HUES64 (cell line): ENCODE measurements at regions not wholly inside any gene's neighbourhood (a gene's known extent, or its start where the extent isn't known, plus 50 kb on each side); places are given as distances from the start of the nearest gene placed in this dataset.

ENCODE experiments used
- H3K27ac ChIP-seq: 2 replicates; pipeline ENCODE4 v1.7.0; 2013; ENCODE audit warnings: low read depth, low read length, inconsistent platforms
- H3K27me3 ChIP-seq: 2 replicates; pipeline ENCODE4 v1.6.1; 2013; ENCODE audit warnings: mild to moderate bottlenecking, low read length; ENCODE audit not compliant: insufficient read depth
- H3K36me3 ChIP-seq: 2 replicates; pipeline ENCODE4 v1.6.1; 2013; ENCODE audit warnings: mild to moderate bottlenecking, low read length; ENCODE audit not compliant: insufficient read depth
- H3K4me1 ChIP-seq: 2 replicates; pipeline ENCODE4 v1.6.1; 2013; ENCODE audit warnings: mild to moderate bottlenecking, low read length, moderate library complexity; ENCODE audit not compliant: insufficient read depth
- H3K4me3 ChIP-seq: 2 replicates; pipeline ENCODE4 v1.5.1; 2013; ENCODE audit warnings: mild to moderate bottlenecking, low read length, moderate library complexity
- H3K9ac ChIP-seq: 2 replicates; pipeline ENCODE4 v1.6.1; 2013; ENCODE audit warnings: mild to moderate bottlenecking, low read depth, low read length
- H3K9me3 ChIP-seq: 2 replicates; pipeline ENCODE4 v1.6.1; 2013; ENCODE audit warnings: low read depth, low read length; ENCODE audit not compliant: insufficient read depth
- WGBS: fragments of 150-250, 120-280 bp; methylation state at CpG from one replicate; pipeline ENCODE4 v1.1.7; 2013; ENCODE audit warnings: missing lambda C conversion rate; 5-methylcytosine and 5-hydroxymethylcytosine counted together

- WGBS, result 80% methylated on average over 1 of the region's 1 CpG
- H3K27ac ChIP-seq, result no peak overlapping the region
- no peaks in the 10 kb centered on the region for H3K4me1 ChIP-seq
- no peak overlapping the region for H3K4me3 ChIP-seq
- no peaks in the 10 kb centered on the region for H3K27me3 ChIP-seq
- no peak overlapping the region for H3K9ac ChIP-seq
- no peaks in the 10 kb centered on the region for H3K36me3 ChIP-seq
- peaks cover 20% of the 10 kb centered on the region for H3K9me3 ChIP-seq
Measured at GRCh38 chr2:106709229-106709628, 176.7 kb downstream of the ST6GAL2 start.

- 99% methylated on average over 2 of the region's 2 CpGs for WGBS
- Histone ChIP-seq H3K4me3 (no peak overlapping the region), H3K9me3 (0 out of 2 replicates have a peak, but pooled peaks cover 9% of the 10 kb centered on the region), H3K9ac (no peak overlapping the region), H3K27me3 (no peaks in the 10 kb centered on the region), H3K4me1 (peaks cover 17% of the 10 kb centered on the region), H3K27ac (no peak overlapping the region), H3K36me3 (no peaks in the 10 kb centered on the region)
Measured at GRCh38 chr2:106719222-106719621, 166.7 kb downstream of the ST6GAL2 start.

DNA sequence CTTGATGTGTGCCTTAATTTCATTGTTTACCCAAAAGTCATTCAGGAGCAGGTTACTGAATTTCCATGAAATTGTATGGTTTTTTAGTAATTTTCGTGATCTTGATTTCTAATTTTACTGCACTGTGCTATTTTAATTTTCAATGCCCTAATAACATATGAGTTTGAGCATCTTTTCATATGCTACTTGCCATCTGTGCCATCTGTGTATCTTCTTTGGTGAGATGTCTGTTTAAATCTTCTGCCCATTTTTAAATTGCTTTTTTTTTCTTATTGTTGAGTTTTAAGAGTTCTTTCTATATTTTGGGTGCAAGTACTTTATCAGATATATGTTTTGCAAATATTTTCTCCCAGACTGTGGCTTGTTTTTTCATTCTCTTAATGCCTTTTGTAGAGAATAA lies 165.9 kb downstream of the ST6GAL2 start:
- H3K4me3 ChIP-seq, result no peak overlapping the region
- WGBS, result 100% methylated on average over 1 of the region's 1 CpG

DNA sequence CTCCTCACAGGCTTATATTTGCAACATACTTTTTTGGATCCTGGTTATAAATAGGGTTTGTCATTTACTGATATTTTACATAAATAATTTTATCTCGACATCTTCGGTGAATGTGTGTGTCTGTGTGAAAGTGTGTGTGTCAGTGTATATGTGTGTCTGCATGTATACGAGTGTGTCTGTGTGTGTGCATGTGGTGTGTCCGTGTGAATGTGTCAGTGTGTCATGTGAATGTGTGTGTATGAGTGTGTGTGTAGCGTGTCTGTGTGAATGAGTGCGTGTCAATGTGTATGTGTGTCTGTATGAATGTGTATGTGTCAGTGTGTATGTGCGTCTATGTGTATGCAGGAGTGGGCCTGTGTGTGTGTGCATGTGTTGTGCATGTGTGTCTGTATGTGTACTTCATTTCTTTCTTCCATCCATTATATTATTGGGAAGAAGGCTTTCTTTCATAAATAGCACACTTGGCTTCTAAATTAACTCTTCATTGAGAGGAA lies 161.6 kb downstream of the ST6GAL2 start:
- Histone ChIP-seq H3K27ac (no peak overlapping the region), H3K27me3 (no peaks in the 10 kb centered on the region), H3K9ac (no peak overlapping the region), H3K36me3 (no peaks in the 10 kb centered on the region), H3K9me3 (no peaks in the 10 kb centered on the region), H3K4me3 (no peak overlapping the region), H3K4me1 (peaks cover 17% of the 10 kb centered on the region)
- 95% methylated on average over 7 of the region's 7 CpGs for WGBS

More for the DNA sequence above, 165.9 kb downstream of the ST6GAL2 start:
- Histone ChIP-seq H3K9me3 (0 out of 2 replicates have a peak, but pooled peaks cover 9% of the 10 kb centered on the region), H3K4me1 (peaks cover 17% of the 10 kb centered on the region), H3K27me3 (no peaks in the 10 kb centered on the region), H3K9ac (no peak overlapping the region), H3K27ac (no peak overlapping the region), H3K36me3 (no peaks in the 10 kb centered on the region)

- peaks cover 9% of the 10 kb centered on the region for H3K4me1 ChIP-seq
- H3K27ac ChIP-seq, result no peak overlapping the region
- H3K27me3 ChIP-seq, result 0 out of 2 replicates have a peak, but pooled peaks cover 3% of the 10 kb centered on the region
- 0 out of 2 replicates have a peak, but pooled peaks cover 4% of the 10 kb centered on the region for H3K9me3 ChIP-seq
- no peak overlapping the region for H3K9ac ChIP-seq
- H3K4me3 ChIP-seq, result no peak overlapping the region
- WGBS, result 80% methylated on average over 4 of the region's 4 CpGs
- H3K36me3 ChIP-seq, result no peaks in the 10 kb centered on the region
Measured at GRCh38 chr2:106734165-106734564, 151.8 kb downstream of the ST6GAL2 start.

GRCh38 chr2:106735807-106736206 lies 150.2 kb downstream of the ST6GAL2 start:
- Histone ChIP-seq H3K9me3 (0 out of 2 replicates have a peak, but pooled peaks cover 4% of the 10 kb centered on the region), H3K4me1 (peaks cover 9% of the 10 kb centered on the region), H3K4me3 (no peak overlapping the region), H3K27me3 (0 out of 2 replicates have a peak, but pooled peaks cover 3% of the 10 kb centered on the region), H3K9ac (no peak overlapping the region), H3K36me3 (no peaks in the 10 kb centered on the region), H3K27ac (no peak overlapping the region)
- 97% methylated on average over 4 of the region's 5 CpGs for whole genome bisulfite sequencing

DNA sequence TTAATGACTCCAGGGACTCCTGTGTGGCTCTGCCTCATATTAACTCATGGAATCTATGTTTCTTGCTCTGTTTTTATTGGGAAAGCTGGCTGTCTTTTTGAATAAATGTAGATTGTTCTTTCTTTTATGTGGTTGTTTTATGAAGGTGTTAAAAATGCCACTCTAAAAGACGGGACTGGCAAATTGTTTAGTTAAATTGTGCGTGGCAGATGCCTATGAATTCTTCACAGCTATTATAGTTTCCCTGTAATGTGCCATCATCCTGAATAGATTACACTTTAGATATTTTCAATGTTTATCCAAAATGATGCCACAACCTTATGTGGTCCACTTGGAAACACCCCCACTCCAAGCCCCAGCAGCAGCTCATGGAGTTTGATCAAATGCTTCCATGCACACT lies 149.7 kb downstream of the ST6GAL2 start:
- no peak overlapping the region for H3K27ac ChIP-seq
- peaks cover 9% of the 10 kb centered on the region for H3K4me1 ChIP-seq
- H3K27me3 ChIP-seq, result 0 out of 2 replicates have a peak, but pooled peaks cover 3% of the 10 kb centered on the region
- 94% methylated on average over 2 of the region's 2 CpGs for WGBS
- H3K36me3 ChIP-seq, result no peaks in the 10 kb centered on the region
- H3K9me3 ChIP-seq, result 0 out of 2 replicates have a peak, but pooled peaks cover 4% of the 10 kb centered on the region
- no peak overlapping the region for H3K9ac ChIP-seq
- no peak overlapping the region for H3K4me3 ChIP-seq

DNA sequence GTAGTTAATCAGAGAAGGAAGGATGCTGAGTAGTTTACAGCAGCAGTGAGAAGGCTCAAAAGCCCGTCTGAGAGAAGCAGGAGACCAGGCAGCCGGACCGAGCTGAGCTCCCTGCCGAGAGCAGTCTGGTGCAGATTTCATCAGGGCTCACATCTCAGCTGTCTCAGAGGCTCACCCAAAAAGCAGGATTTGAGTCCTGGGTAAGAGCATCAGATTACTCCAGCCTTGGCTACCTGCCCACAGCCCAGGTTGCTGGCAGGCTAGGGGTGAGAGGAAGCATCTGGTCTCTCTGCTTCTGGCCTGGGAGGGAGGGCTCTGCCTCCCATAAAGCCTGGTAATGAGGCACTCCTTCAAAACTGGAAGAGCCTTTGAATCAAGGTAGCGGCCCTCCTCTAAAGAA lies 140.5 kb downstream of the ST6GAL2 start:
- H3K9ac ChIP-seq, result no peak overlapping the region

GRCh38 chr2:106749823-106750222 lies 136.1 kb downstream of the ST6GAL2 start:
- H3K9me3 ChIP-seq, result no peaks in the 10 kb centered on the region
- H3K27me3 ChIP-seq, result no peaks in the 10 kb centered on the region
- no peak overlapping the region for H3K27ac ChIP-seq
- no peak overlapping the region for H3K9ac ChIP-seq
- 88% methylated on average over 2 of the region's 2 CpGs for WGBS
- H3K4me1 ChIP-seq, result no peaks in the 10 kb centered on the region
- H3K36me3 ChIP-seq, result no peaks in the 10 kb centered on the region
- H3K4me3 ChIP-seq, result no peak overlapping the region

More for the DNA sequence above, 140.5 kb downstream of the ST6GAL2 start:
- no peak overlapping the region for H3K4me3 ChIP-seq
- no peaks in the 10 kb centered on the region for H3K4me1 ChIP-seq
- H3K36me3 ChIP-seq, result no peaks in the 10 kb centered on the region
- no peaks in the 10 kb centered on the region for H3K9me3 ChIP-seq
- H3K27me3 ChIP-seq, result no peaks in the 10 kb centered on the region
- H3K27ac ChIP-seq, result no peak overlapping the region
- WGBS, result 75% methylated on average over 5 of the region's 5 CpGs
